ENCODE measurements at regions not wholly inside any gene's neighbourhood (a gene's known extent, or its start where the extent isn't known, plus 50 kb on each side); places are given as distances from the start of the nearest gene placed in this dataset.

DNA sequence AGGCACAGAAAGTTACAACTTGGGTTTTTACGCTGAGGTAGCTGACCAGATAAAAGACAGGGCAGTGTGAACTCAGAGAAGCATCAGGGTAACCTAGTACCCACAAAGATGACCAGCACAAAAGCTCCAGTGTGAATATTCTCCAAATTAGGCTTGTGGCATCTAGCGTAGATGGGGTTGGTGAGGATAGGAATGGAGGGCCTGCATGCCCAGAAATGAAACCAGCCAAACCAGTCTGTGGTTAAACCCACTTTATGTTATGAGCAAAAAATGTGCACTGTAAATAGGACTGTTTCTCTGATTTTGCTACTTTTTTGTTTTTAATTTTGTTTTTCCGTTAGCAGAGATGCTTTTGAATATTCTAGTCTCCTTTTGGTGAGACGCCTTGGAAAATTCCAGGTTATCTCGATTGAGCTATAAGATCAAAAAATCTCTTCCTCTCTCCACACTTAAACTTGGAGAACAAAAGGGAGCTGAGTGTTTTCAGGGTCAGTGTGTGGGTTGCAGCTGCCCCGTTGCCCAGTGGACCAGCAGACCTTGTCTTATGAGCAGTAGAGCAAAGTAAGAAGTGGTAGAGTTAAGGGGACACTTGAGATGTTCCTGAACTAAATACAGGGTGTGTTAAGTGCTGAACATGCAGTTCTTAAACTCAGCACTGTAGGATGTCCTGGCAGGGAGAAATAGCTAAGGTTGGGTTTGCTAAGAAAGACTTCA is 132.9 kb downstream of the C3orf38 start:
- H3K9ac ChIP-seq (ENCODE audit: low read depth, low read length): no peak overlapping the region
- no peak overlapping the region for H2AK5ac ChIP-seq (ENCODE audit: low read depth, low read length)
- no peak overlapping the region for H2BK20ac ChIP-seq (ENCODE audit: low read depth, low read length)
- no peak overlapping the region for H2AFZ ChIP-seq (replicated peaks; ENCODE audit: low read length, poor library complexity)
- no peak overlapping the region for H3K4me3 ChIP-seq (ENCODE audit: insufficient read depth, low read depth, low read length)
- no peak overlapping the region for H2BK5ac ChIP-seq (ENCODE audit: low read depth, low read length, poor library complexity, severe bottlenecking)
- ATAC-seq (ENCODE audit: low read depth): no peak
- H3K27me3 ChIP-seq (ENCODE audit: control insufficient read depth, insufficient read depth, low read length): no peaks in the 10 kb centered on the region
- CTCF ChIA-PET: interaction anchor here (0.7 kb wide), 1 partner anchor 132 kb away, joined by 3 read pairs; no protein-coding TSS in a partner anchor
- intact Hi-C loops (cut with micrococcal nuclease): no loop called here
- no peak overlapping the region for H3K23ac ChIP-seq (ENCODE audit: low read depth, low read length)
- H3K56ac ChIP-seq (ENCODE audit: extremely low read depth, insufficient read depth, low read length): no peak overlapping the region
- dilution Hi-C loops (cut with HindIII; ENCODE audit: low sequenced_read_pairs, unreplicated experiment): no loop called here
- no peaks in the 10 kb centered on the region for H3K9me3 ChIP-seq (ENCODE audit: control insufficient read depth, insufficient read depth, low read length)
- H4K5ac ChIP-seq (ENCODE audit: low read depth, low read length): no peak overlapping the region
- no peaks in the 10 kb centered on the region for H3K9me1 ChIP-seq (ENCODE audit: insufficient read depth, low read length)
- H3K4me1 ChIP-seq (ENCODE audit: control insufficient read depth, insufficient read depth, low read length): no peaks in the 10 kb centered on the region
- H4K91ac ChIP-seq (ENCODE audit: insufficient read depth, low read depth, low read length): no peak overlapping the region
- no peaks in the 10 kb centered on the region for H3K79me1 ChIP-seq (ENCODE audit: low read depth in 1 of 2, low read length in 2 of 2)
- DNase-seq: no peak
- in situ Hi-C loops (cut with MboI; ENCODE audit: low sequenced_read_pairs): no loop called here
- H3K4me2 ChIP-seq (ENCODE audit: low read depth, low read length): no peak overlapping the region
- no peak overlapping the region for H2AK9ac ChIP-seq (replicated peaks; ENCODE audit: low read depth, low read length, poor library complexity)
- POLR2A ChIA-PET (ENCODE audit: unreplicated experiment): no interaction called here
- no peak overlapping the region for H3K18ac ChIP-seq (ENCODE audit: low read depth, low read length)
- WGBS, 2 experiments (ENCODE audit: extremely low coverage in 2 of 2, insufficient read length in 1 of 2): no CpG with 5 or more reads among the region's 6 CpGs
- H4K20me1 ChIP-seq (ENCODE audit: insufficient read depth, low read length): no peaks in the 10 kb centered on the region
- TF ChIP-seq CTCF (conservative IDR thresholded peaks at IDR 0.05; ENCODE audit: low read depth, low read length) (no peak), MXI1 (IDR thresholded peaks at IDR 0.05; ENCODE audit: borderline replicate concordance, low read depth, low read length) (no peak), NFE2L2 (IDR thresholded peaks at IDR 0.05; ENCODE audit: low read depth, low read length) (no peak), SMC3 (IDR thresholded peaks at IDR 0.05; ENCODE audit: low read depth, low read length) (no peak), POLR2A (IDR thresholded peaks at IDR 0.05; ENCODE audit: low read depth, low read length) (no peak), CHD1 (IDR thresholded peaks at IDR 0.05; ENCODE audit: low read depth, low read length) (no peak)
- H3K36me3 ChIP-seq (ENCODE audit: control insufficient read depth, insufficient read depth, low read length): no peaks in the 10 kb centered on the region
- H4K8ac ChIP-seq (ENCODE audit: low read depth in 2 of 2, low read length in 2 of 2): no peak overlapping the region
- H3K4ac ChIP-seq (ENCODE audit: low read depth, low read length): no peak overlapping the region
- H2BK120ac ChIP-seq (ENCODE audit: low read depth, low read length): no peak overlapping the region
- H2BK15ac ChIP-seq (ENCODE audit: low read depth, low read length): no peak overlapping the region
- no peak overlapping the region for H3K14ac ChIP-seq (replicated peaks; ENCODE audit: low read depth, low read length)
- H3K27ac ChIP-seq (ENCODE audit: insufficient read depth, low read length): no peak overlapping the region
- no TSS peak for BruUV-seq (replicated peaks)

Data from IMR-90 (cell line).